ENCODE measurements at regions not wholly inside any gene's neighbourhood (a gene's known extent, or its start where the extent isn't known, plus 50 kb on each side); places are given as distances from the start of the nearest gene placed in this dataset.

DNA sequence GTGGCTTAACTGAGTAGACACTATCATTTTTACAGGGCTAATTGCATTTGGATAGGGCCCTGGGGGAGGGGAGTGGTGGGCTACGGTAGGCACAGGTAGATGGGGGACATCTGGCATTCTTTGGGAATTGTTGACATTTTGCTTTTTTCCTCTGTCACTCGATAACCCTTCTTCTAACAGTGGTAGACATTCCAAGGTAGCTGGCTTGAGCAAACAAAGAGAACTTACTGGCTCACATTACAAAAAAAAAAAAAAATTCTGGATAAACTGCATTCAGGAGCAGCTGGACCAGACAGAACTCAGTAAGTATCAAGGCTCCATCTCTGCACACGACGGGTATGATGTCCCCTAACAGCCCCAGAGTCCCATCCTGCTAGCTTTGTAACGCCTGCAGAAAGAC is 585.2 kb downstream of the ZNF608 start:
- no peak for DNase-seq (ENCODE audit: low read depth in 4 of 4, low spot score in 2 of 4)

DNA sequence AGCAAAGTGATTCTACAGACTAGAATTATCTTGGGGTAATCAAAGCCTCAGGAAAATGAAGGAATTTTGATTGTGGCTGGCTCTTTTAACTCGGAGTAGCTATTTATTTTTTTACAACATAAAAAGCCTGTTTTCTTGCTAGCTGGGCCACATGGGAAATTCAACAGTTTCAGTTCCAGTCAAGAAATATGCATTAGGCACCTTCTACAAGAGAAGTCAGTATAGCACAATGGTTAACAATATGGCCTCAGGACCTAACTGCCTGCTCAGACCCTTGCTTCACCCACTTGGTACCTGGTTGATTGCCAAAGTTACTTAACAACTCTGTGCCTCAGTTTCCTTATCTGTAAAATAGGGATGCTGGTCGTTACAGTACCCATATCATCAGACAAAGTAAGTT is 586.2 kb downstream of the ZNF608 start:
- DNase-seq (ENCODE audit: low read depth in 4 of 4, low spot score in 2 of 4): no peak

DNA sequence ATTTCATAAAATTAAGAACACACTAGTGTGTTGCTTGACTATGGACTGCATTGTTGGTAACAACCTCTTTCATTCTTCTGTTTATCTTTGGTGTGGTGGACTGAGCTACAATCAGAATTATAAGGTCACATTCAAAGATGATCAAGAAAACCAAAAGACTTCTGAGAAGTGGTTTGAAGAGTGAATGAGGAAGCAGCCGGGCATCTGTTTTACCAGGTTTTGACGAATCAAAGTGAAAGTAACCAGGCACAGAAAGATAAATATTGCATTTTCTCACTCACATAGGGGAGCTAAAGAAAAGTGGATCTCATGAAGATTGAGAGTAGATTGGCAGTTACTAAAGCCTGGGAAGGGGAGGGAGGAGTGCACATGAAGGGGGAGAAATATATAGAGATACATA is 589.1 kb downstream of the ZNF608 start:
- DNase-seq (ENCODE audit: low read depth in 4 of 4, low spot score in 2 of 4): no peak

GRCh38 chr5:124156415-124156996 is 589.9 kb downstream of the ZNF608 start:
- no peak for DNase-seq (ENCODE audit: low read depth in 4 of 4, low spot score in 2 of 4)

DNA sequence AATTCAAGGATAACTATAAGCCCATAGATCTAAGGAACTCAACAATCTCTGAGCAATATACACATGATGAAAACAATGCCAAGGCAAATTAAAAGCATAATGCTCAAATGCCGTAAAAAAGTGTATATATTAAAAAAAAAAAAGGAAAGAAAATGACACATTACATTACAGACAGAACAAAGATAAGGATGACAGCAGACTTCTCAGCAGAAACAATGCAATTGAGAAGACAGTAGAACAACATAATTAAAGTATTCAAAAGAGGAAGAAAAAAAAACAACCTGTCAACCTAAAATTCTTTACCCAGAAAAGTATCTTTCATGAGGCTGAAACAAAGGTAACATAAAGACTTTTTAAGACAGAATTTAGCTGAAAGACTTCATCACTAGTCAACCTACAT is 591.7 kb downstream of the ZNF608 start:
- no peak for DNase-seq (ENCODE audit: low read depth in 4 of 4, low spot score in 2 of 4)

DNA sequence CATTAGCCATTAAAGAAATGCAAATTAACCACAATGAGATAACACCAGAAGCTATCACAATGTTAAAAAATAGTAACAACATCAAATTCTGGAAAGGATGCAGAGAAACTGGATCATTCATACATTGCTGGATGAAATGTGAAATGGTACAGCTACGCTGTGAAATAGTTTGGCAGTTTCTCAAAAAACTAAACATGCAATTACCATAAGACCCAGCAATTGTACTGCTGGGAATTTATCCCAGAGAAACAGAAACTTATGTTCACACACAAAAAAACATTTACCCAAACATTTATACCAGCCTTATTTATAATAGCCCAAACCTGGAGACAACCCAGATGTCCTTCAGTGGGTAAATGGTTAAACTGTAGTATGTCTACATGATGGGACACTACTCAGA is 592.9 kb downstream of the ZNF608 start:
- DNase-seq (ENCODE audit: low read depth in 4 of 4, low spot score in 2 of 4): no peak

- no peak for DNase-seq (ENCODE audit: low read depth in 4 of 4, low spot score in 2 of 4)
These were observed 597.9 kb downstream of the ZNF608 start for GRCh38 chr5:124148574-124148973.

- DNase-seq (ENCODE audit: low read depth in 4 of 4, low spot score in 2 of 4): no peak
These were observed 606.4 kb downstream of the ZNF608 start for GRCh38 chr5:124140060-124140459.

DNA sequence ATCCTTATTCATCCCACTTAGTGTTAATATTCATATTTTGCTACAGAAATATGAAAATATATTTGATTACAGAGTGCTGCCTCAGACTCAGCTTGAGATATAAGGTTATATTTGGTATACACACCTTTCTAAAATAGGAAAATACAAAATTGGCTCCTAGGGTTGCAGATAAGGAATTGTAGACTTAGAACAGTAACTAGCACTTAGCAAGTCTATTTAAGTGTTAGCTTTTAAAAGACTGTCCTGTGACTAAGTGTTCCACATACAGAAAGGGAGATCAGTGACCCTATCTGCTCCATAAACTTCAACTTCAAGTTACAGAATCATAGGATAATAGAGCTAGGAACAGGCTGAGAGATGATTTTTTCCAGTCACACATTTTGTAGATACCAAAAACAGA is 607.0 kb downstream of the ZNF608 start:
- no peak for DNase-seq (ENCODE audit: low read depth in 4 of 4, low spot score in 2 of 4)

DNA sequence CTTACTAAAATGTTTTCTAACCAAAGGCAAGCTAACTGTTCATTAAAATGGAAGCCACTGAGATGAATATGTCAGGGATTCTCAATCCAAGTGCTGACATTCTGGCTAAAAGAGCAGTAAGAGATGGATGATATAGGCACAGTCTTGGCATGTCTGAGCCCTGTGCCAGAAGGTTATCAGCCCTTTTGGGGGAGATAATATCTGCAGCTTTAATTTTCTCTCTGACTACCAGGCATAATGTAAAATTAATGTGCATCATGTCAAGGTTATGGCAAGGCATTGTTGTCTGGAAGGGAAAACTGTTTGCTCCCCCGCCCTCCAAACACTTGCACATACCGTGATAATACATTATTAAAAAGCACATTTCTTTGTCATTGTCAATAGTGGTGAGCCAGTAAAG is 609.8 kb downstream of the ZNF608 start:
- DNase-seq (ENCODE audit: low read depth in 4 of 4, low spot score in 2 of 4): no peak

GRCh38 chr5:124134941-124135340 is 611.5 kb downstream of the ZNF608 start:
- DNase-seq (ENCODE audit: low read depth in 4 of 4, low spot score in 2 of 4): no peak

- no peak for DNase-seq (ENCODE audit: low read depth in 4 of 4, low spot score in 2 of 4)
These were observed 613.0 kb downstream of the ZNF608 start for GRCh38 chr5:124133406-124133805.

- no peak for DNase-seq (ENCODE audit: low read depth in 4 of 4, low spot score in 2 of 4)
These were observed 613.6 kb downstream of the ZNF608 start for GRCh38 chr5:124132843-124133242.

DNA sequence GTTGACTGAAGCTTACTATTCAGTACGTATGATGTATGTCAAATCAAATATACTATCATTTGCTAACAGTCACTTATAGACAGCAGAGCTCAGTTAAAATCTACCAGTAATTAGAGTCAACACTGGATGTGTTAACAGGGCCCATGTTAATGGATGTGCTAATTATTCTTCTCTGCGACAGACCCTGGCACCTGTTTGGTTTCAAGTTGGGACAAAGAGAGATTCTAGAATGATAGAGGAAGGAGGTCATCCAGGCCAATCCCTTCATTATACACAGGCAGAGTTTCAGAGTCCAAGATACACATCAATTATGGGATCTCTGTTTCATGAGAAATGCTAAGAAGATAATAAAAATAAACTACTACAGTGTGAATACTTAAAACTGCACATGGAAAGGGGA is 615.0 kb downstream of the ZNF608 start:
- no peak for DNase-seq (ENCODE audit: low read depth in 4 of 4, low spot score in 2 of 4)

DNA sequence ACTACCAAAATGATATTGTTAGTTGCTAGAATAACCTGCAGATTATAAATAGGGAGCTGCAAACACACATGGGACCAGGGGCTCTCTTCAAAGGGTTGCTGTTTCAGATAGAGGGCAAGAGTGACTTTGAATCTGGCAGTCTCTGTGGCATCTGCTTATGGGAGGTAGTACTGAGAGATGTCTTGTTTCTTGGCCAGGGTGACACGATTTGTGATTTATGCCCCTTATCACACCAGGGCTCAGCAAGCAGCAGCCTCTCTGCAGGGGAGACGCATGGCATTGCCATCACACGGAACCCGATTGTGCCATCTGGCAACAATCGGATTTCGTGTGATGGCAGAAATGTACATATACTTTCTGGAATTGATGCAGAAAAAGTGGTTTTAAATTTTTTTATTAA is 615.6 kb downstream of the ZNF608 start:
- DNase-seq (ENCODE audit: low read depth in 4 of 4, low spot score in 2 of 4): no peak

DNA sequence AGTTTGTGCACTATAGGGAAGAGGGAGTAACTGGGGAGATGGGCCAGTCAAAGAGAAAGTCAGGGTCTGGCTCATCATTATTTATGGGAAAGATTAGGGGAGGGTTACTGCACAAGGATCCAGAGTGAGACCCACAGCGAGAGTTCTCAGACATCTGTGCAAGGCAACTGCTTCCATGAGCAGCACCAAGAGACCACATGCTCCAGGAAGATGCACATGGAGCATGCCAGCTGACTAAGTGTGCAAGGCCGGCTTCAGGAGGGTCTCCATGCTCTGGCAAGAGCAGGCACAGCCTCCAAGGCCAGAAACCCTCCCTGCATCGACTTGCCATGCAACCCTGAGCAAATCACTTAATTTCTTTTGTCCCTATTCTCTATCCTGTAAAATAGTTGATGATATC is 616.9 kb downstream of the CSNK1G3 start:
- no peak for DNase-seq (ENCODE audit: low read depth in 4 of 4, low spot score in 2 of 4)

- DNase-seq (ENCODE audit: low read depth in 4 of 4, low spot score in 2 of 4): no peak
These were observed 614.7 kb downstream of the CSNK1G3 start for GRCh38 chr5:124126504-124127217.

- DNase-seq (ENCODE audit: low read depth in 4 of 4, low spot score in 2 of 4): no peak
These were observed 612.8 kb downstream of the CSNK1G3 start for GRCh38 chr5:124124711-124125229.

- no peak for DNase-seq (ENCODE audit: low read depth in 4 of 4, low spot score in 2 of 4)
These were observed 609.2 kb downstream of the CSNK1G3 start for GRCh38 chr5:124121198-124121597.

GRCh38 chr5:124114911-124115310 is 602.9 kb downstream of the CSNK1G3 start:
- DNase-seq (ENCODE audit: low read depth in 4 of 4, low spot score in 2 of 4): no peak

DNA sequence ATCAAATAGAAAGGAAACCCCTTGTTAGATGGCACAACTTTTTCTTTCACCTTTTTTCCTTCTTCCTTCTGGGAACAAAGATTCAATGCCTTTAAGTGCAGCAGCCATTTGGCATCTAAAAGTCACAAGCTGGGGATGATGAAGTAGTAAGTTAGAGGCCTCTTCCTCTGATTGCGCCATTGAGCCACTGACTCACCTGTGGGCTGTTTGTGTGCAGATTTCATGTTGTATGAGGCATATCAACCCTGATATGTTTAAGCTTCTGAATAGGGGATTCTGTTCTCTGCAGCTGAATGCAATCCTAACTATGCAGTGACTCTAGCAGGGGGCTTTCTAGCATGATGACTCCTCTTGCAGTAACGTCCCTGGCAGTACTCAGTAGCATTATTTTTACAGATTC is 599.9 kb downstream of the CSNK1G3 start:
- DNase-seq (ENCODE audit: low read depth in 4 of 4, low spot score in 2 of 4): no peak

- no peak for DNase-seq (ENCODE audit: low read depth in 4 of 4, low spot score in 2 of 4)
These were observed 599.0 kb downstream of the CSNK1G3 start for GRCh38 chr5:124110942-124111341.

Measured in left renal cortex interstitium (tissue), 4 donors.